ENCODE measurements at regions not wholly inside any gene's neighbourhood (a gene's known extent, or its start where the extent isn't known, plus 50 kb on each side); places are given as distances from the start of the nearest gene placed in this dataset.

GRCh38 chr12:84619053-84619571 lies 293.5 kb downstream of the SLC6A15 start:
- no peaks in the 10 kb centered on the region for H3K36me3 Mint-ChIP-seq (ENCODE audit: low read depth)
- no peak overlapping the region for H3K27ac Mint-ChIP-seq
- DNase-seq: no peak
- TF ChIP-seq, protein P1, sequence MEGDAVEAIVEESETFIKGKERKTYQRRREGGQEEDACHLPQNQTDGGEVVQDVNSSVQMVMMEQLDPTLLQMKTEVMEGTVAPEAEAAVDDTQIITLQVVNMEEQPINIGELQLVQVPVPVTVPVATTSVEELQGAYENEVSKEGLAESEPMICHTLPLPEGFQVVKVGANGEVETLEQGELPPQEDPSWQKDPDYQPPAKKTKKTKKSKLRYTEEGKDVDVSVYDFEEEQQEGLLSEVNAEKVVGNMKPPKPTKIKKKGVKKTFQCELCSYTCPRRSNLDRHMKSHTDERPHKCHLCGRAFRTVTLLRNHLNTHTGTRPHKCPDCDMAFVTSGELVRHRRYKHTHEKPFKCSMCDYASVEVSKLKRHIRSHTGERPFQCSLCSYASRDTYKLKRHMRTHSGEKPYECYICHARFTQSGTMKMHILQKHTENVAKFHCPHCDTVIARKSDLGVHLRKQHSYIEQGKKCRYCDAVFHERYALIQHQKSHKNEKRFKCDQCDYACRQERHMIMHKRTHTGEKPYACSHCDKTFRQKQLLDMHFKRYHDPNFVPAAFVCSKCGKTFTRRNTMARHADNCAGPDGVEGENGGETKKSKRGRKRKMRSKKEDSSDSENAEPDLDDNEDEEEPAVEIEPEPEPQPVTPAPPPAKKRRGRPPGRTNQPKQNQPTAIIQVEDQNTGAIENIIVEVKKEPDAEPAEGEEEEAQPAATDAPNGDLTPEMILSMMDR (IDR thresholded peaks at IDR 0.05): peak; percentile 75
- H3K4me3 Mint-ChIP-seq: no peak overlapping the region
- H3K4me1 Mint-ChIP-seq (ENCODE audit: low read depth): no peaks in the 10 kb centered on the region
- H3K27me3 Mint-ChIP-seq (ENCODE audit: insufficient read depth): no peaks in the 10 kb centered on the region
- no peaks in the 10 kb centered on the region for H3K9me3 Mint-ChIP-seq

DNA sequence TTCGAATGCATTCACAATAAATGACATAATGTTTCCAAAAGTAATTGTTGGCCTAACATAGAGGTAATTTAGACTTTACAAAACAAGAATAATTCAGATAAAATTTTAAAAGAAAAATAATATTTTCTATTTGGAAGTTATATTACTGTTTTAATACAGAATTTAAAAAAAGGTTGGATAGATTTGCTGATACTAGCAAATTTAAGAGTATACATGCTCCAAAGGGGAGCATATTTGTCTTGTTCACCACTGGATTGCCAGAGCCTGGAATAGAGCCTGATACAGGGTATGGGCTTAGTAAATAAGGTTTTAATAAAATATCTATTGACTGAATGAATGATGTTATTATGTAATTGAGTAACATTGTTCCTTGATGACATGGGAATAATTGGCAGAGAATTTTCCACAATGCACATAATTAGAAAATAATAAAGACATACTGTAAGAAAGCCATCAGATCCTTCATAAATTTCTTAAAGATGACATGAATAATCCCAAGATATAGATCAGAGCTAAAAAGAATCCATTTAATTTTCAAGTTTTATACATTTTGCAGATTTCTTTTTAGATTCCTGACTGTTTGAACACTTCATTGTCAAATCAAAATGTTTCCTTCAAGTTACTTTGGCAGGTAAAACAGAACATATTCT lies 305.3 kb downstream of the SLC6A15 start:
- Mint-ChIP-seq H3K27me3 (ENCODE audit: insufficient read depth) (no peaks in the 10 kb centered on the region), H3K4me1 (ENCODE audit: low read depth) (no peaks in the 10 kb centered on the region), H3K27ac (no peak overlapping the region), H3K4me3 (no peak overlapping the region), H3K36me3 (ENCODE audit: low read depth) (no peaks in the 10 kb centered on the region), H3K9me3 (peaks cover 9% of the 10 kb centered on the region; the same call in 1 of the 2 replicates)
- TF ChIP-seq, protein P1 (IDR thresholded peaks at IDR 0.05): no peak
- no peak for DNase-seq

GRCh38 chr12:84605983-84606382 lies 306.6 kb downstream of the SLC6A15 start:
- H3K27ac Mint-ChIP-seq: no peak overlapping the region
- no peaks in the 10 kb centered on the region for H3K4me1 Mint-ChIP-seq (ENCODE audit: low read depth)
- 0 out of 2 replicates have a peak, but pooled peaks cover 1% of the 10 kb centered on the region for H3K27me3 Mint-ChIP-seq (ENCODE audit: insufficient read depth)
- H3K36me3 Mint-ChIP-seq (ENCODE audit: low read depth): no peaks in the 10 kb centered on the region
- TF ChIP-seq, protein P1 (IDR thresholded peaks at IDR 0.05): no peak
- H3K4me3 Mint-ChIP-seq: no peak overlapping the region
- no peaks in the 10 kb centered on the region for H3K9me3 Mint-ChIP-seq
- no peak for DNase-seq

- Mint-ChIP-seq H3K36me3 (ENCODE audit: low read depth) (no peaks in the 10 kb centered on the region), H3K27me3 (ENCODE audit: insufficient read depth) (0 out of 2 replicates have a peak, but pooled peaks cover 1% of the 10 kb centered on the region), H3K27ac (no peak overlapping the region), H3K9me3 (no peaks in the 10 kb centered on the region), H3K4me3 (no peak overlapping the region), H3K4me1 (ENCODE audit: low read depth) (no peaks in the 10 kb centered on the region)
- no peak for DNase-seq
- TF ChIP-seq, protein P1 (IDR thresholded peaks at IDR 0.05): no peak
Measured at GRCh38 chr12:84604551-84604950, 308.0 kb downstream of the SLC6A15 start.

GRCh38 chr12:84603484-84604248 lies 308.9 kb downstream of the SLC6A15 start:
- no peaks in the 10 kb centered on the region for H3K36me3 Mint-ChIP-seq (ENCODE audit: low read depth)
- TF ChIP-seq, protein P1 (IDR thresholded peaks at IDR 0.05): no peak
- no peaks in the 10 kb centered on the region for H3K9me3 Mint-ChIP-seq
- H3K4me1 Mint-ChIP-seq (ENCODE audit: low read depth): no peaks in the 10 kb centered on the region
- 0 out of 2 replicates have a peak, but pooled peaks cover 1% of the 10 kb centered on the region for H3K27me3 Mint-ChIP-seq (ENCODE audit: insufficient read depth)
- no peak for DNase-seq
- H3K27ac Mint-ChIP-seq: no peak overlapping the region
- H3K4me3 Mint-ChIP-seq: no peak overlapping the region

Data from HFFc6 (cell line).